SJCRH30 (cell line): ENCODE measurements at regions not wholly inside any gene's neighbourhood (a gene's known extent, or its start where the extent isn't known, plus 50 kb on each side); places are given as distances from the start of the nearest gene placed in this dataset.

Experiments
- DNase-seq, 2 experiments: peaks; one replicate each; pipeline ENCODE4 v3.0.0-alpha.2; 2015 to 2020
- H3K27ac ChIP-seq: fragments of 250-450 bp; sonication (Bioruptor Pico); 2 replicates; pipeline ENCODE4 v1.5.1; 2020; ENCODE audit warnings: mild to moderate bottlenecking, moderate library complexity
- H3K27me3 ChIP-seq: fragments of 250-450 bp; sonication (Bioruptor Pico); 2 replicates; pipeline ENCODE4 v1.5.1; 2020; ENCODE audit warnings: mild to moderate bottlenecking, moderate library complexity
- H3K36me3 ChIP-seq: fragments of 250-450 bp; sonication (Bioruptor Pico); 2 replicates; pipeline ENCODE4 v1.5.1; 2020; ENCODE audit warnings: mild to moderate bottlenecking, moderate library complexity
- H3K4me1 ChIP-seq: fragments of 250-450 bp; sonication (Bioruptor Pico); 2 replicates; pipeline ENCODE4 v1.5.1; 2020; ENCODE audit warnings: mild to moderate bottlenecking, moderate library complexity
- H3K4me3 ChIP-seq: fragments of 250-450 bp; sonication (Bioruptor Pico); 2 replicates; pipeline ENCODE4 v1.5.1; 2020; ENCODE audit warnings: mild to moderate bottlenecking, moderate library complexity
- H3K9me3 ChIP-seq: fragments of 250-450 bp; sonication (Bioruptor Pico); replicated peaks from 2 replicates; pipeline ENCODE4 v1.5.1; 2020; ENCODE audit warnings: mild to moderate bottlenecking, moderate library complexity

DNA sequence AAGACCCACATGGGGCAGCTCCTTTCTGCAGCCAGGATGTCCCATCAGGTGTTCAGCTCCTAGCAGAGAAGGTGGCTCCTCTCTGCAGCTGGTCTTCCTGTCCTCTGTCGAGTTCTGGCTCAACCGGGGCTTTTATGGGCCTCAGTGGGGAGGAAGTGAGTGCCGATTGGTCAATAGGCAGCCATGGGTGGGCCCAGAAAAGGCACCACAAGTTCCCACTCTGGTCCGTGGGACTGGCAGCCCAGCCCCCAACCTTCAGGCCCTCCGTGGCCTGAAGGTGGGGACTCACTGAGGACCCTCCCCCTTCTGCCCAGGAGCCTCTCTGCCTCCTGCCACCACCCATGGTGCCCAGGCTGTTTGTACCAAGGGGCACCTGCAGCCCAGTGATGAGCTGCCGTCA lies 161.7 kb upstream of the DUSP10 start:
- Histone ChIP-seq H3K9me3 (no peaks in the 10 kb centered on the region), H3K36me3 (no peaks in the 10 kb centered on the region), H3K4me3 (no peak overlapping the region), H3K4me1 (no peaks in the 10 kb centered on the region), H3K27ac (no peak overlapping the region), H3K27me3 (peaks cover 3% of the 10 kb centered on the region; the same call in 1 of the 2 replicates)
- no peak for DNase-seq

DNA sequence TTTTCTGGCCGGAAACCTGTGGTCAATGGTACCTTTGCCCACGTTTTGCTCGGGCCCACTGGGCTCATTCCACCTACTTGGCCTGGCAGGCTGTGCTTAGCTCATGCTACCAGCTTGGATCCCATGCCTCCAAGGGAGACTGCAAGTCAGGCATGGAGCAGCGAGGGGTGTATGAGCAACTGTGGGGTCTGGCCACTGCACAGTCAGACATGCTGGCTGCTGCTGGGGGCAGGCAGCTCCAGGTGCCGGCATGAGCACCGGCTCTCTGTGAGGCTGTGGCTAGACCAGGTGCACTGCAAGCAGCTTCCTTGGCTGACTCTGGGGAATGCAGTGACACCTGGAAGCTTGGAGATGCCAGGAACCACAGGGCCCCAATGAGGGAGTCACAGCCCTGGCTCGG lies 161.1 kb upstream of the DUSP10 start:
- H3K9me3 ChIP-seq = no peaks in the 10 kb centered on the region
- no peak overlapping the region for H3K4me3 ChIP-seq
- DNase-seq = no peak
- H3K27ac ChIP-seq = no peak overlapping the region
- no peaks in the 10 kb centered on the region; the same call in 1 of the 2 replicates for H3K27me3 ChIP-seq
- H3K36me3 ChIP-seq = no peaks in the 10 kb centered on the region
- H3K4me1 ChIP-seq = no peaks in the 10 kb centered on the region

DNA sequence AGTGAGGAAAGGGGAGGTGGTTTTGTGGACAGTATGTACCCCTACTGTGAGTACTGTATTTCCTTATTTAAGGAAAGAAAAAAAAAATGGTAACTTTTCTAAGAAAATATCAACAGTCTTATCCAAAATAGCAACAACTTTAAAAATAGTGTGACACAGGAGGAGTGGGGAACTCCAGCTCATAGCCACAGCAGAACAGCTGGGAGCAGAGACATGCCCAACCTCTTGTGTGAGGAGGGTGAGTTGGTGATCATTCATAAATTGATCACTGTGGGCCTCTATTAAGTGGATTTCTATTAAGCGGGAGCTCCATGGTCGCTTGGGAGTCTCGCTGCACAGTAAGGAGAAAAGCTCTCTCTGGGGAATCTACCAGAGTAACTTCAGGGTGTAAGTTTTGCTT lies 158.8 kb upstream of the DUSP10 start:
- 0 out of 2 replicates have a peak, but pooled peaks cover 5% of the 10 kb centered on the region for H3K4me1 ChIP-seq
- no peak overlapping the region for H3K4me3 ChIP-seq
- no peaks in the 10 kb centered on the region; the same call in 1 of the 2 replicates for H3K27me3 ChIP-seq
- no peak overlapping the region for H3K27ac ChIP-seq
- DNase-seq = no peak
- no peaks in the 10 kb centered on the region for H3K36me3 ChIP-seq
- H3K9me3 ChIP-seq = no peaks in the 10 kb centered on the region

DNA sequence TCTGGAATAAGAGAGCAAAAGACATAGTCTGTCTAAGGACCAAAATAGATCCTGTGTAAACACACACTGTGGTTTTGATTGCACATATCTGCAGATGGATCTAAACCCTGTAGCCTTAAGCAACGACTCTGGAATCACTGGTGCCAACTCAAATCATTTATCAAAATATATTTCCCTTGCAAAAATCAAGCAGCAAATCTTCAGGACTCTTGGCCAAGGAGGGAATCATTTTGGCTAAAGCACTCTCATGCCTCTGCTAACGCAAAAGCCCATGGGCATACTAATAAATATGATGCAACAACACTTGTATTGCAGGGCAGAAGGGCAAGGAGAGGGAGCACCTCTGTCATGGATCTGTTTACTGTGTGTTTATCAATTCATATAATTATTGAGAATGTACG lies 155.4 kb upstream of the DUSP10 start:
- DNase-seq = peak in 1 of 2 experiments; percentile 9
- no peak overlapping the region for H3K27ac ChIP-seq
- no peaks in the 10 kb centered on the region; the same call in 1 of the 2 replicates for H3K27me3 ChIP-seq
- H3K4me3 ChIP-seq = no peak overlapping the region
- 0 out of 2 replicates have a peak, but pooled peaks cover 5% of the 10 kb centered on the region for H3K4me1 ChIP-seq
- no peaks in the 10 kb centered on the region for H3K9me3 ChIP-seq
- no peaks in the 10 kb centered on the region for H3K36me3 ChIP-seq

DNA sequence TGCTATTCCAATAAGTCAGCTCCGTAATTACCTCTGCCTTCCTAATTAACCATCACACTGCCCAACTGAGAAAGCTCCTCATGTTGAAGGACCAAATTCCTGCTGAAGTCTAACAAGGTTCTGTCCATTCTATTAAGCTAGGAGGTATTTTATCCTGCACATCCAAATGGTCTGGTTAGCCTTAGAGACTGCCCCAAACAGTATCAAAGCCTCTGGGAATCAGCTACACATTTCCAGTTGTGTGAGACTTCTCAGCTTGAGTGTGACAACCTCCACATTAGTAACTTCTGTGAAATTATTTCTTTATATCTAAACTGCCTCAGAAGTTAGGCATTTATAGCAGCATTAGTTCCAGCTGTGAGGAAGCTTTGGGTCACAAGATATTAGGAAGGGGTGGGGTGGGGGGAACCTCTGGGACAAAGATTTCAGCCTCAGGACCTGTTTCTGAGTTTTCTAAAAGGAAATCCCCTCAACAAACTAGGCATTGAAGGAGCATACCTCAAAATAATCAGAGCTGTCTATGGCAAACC lies 150.5 kb upstream of the DUSP10 start:
- H3K4me1 ChIP-seq = peaks cover 11% of the 10 kb centered on the region
- no peaks in the 10 kb centered on the region for H3K36me3 ChIP-seq
- DNase-seq = no peak
- H3K9me3 ChIP-seq = no peaks in the 10 kb centered on the region
- H3K4me3 ChIP-seq = no peak overlapping the region
- no peaks in the 10 kb centered on the region for H3K27me3 ChIP-seq
- no peak overlapping the region for H3K27ac ChIP-seq

DNA sequence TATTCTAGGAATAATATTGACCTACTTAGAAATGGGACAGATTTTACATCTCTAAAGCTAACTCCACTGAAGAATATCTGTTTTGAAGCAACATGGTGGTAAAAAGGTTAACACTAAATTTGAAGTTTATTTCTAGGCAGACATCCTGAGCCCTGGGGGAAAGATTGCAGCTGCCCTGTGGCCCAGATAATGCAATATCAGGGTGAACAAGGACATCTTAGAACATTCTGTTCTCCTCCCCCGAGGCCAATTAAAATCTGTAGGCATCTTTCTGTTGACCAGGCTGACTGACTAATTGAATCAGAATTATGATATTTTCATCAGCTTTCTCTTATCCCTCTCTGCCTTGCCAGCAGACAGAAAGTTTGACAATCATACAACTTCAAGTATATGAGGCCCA lies 149.8 kb upstream of the DUSP10 start:
- H3K4me3 ChIP-seq = no peak overlapping the region
- H3K27ac ChIP-seq = no peak overlapping the region
- no peaks in the 10 kb centered on the region for H3K36me3 ChIP-seq
- peaks cover 14% of the 10 kb centered on the region for H3K4me1 ChIP-seq
- no peak for DNase-seq
- no peaks in the 10 kb centered on the region for H3K9me3 ChIP-seq
- H3K27me3 ChIP-seq = no peaks in the 10 kb centered on the region

DNA sequence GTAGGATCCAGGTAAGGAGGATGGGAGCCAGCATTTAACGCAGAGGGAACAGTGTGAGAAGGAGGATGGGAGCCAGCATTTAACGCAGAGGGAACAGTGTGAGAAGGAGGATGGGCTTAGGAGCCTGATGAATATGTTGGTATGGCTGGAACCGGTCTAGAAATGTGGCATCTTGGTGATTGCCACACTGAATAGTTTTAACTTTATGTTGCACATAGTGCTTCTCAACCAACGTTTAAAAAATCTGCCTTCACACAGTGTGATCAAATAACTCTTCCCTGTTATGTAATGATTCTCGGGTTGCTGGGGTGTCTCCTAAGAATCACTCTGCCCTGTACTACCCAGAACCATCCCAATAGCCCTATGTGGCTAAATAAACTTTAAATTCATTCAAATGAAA lies 146.9 kb upstream of the DUSP10 start:
- Histone ChIP-seq H3K36me3 (no peaks in the 10 kb centered on the region), H3K27ac (no peak overlapping the region), H3K4me1 (peaks cover 18% of the 10 kb centered on the region), H3K4me3 (no peak overlapping the region), H3K9me3 (no peaks in the 10 kb centered on the region), H3K27me3 (no peaks in the 10 kb centered on the region)
- DNase-seq = no peak

DNA sequence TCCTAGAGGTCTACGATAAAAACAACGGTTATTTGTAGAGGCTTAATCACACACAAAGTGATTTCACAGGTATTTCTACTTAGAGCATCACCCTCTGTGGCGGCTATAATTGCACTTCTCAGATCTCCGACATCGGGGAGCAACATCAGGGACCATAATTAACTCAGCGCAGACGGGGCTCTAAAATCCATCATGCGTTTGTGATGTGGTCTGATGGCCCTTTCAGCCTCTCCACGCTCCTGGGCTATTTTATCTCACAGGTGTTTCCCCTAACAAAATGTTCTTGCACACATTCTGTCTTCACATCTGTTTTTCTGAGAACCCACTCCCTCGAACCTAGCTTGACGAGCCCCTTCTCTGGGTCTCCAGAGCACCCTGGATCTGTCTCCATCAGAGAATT lies 146.3 kb upstream of the DUSP10 start:
- Histone ChIP-seq H3K4me1 (peaks cover 18% of the 10 kb centered on the region), H3K9me3 (no peaks in the 10 kb centered on the region), H3K27ac (no peak overlapping the region), H3K4me3 (no peak overlapping the region), H3K27me3 (no peaks in the 10 kb centered on the region), H3K36me3 (no peaks in the 10 kb centered on the region)
- no peak for DNase-seq

DNA sequence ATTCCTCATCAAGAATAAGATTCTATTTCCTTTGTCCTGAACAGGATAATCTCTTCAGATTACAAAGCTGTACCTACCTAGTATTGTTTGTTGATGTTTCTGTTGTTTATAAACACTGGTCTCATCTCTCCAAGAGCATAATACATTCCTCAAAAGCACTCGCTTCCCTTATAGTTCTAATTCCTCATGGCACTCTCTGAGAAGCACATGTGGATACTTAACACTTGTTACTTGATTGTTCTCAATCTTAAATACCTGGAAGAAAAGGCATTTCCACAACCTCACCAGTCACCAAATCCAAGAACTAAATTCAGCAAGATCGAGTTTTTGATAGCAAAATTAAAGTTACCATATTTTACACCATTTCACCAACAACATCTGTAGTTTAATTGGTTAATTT lies 145.9 kb upstream of the DUSP10 start:
- no peaks in the 10 kb centered on the region for H3K27me3 ChIP-seq
- DNase-seq = no peak
- H3K36me3 ChIP-seq = no peaks in the 10 kb centered on the region
- H3K9me3 ChIP-seq = no peaks in the 10 kb centered on the region
- no peak overlapping the region for H3K27ac ChIP-seq
- H3K4me1 ChIP-seq = peaks cover 18% of the 10 kb centered on the region
- no peak overlapping the region for H3K4me3 ChIP-seq

DNA sequence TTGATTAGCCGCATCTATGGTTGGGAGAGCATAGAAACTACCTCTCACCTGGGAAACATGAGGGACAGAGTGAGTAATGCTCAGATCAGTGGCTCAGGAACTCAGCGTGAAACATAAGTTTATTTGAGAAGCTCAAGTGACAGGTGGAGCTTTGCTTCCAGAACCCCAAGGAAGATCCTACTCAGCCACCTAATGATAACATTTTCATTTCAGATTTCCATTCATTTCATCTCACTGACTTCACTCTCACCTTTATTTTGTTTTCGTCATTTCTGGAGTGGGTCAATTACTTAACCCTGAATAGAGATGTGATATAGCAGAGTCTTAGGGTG lies 145.5 kb upstream of the DUSP10 start:
- peaks cover 18% of the 10 kb centered on the region for H3K4me1 ChIP-seq
- H3K27me3 ChIP-seq = no peaks in the 10 kb centered on the region
- H3K27ac ChIP-seq = no peak overlapping the region
- no peak for DNase-seq
- H3K4me3 ChIP-seq = no peak overlapping the region
- H3K9me3 ChIP-seq = no peaks in the 10 kb centered on the region
- no peaks in the 10 kb centered on the region for H3K36me3 ChIP-seq

DNA sequence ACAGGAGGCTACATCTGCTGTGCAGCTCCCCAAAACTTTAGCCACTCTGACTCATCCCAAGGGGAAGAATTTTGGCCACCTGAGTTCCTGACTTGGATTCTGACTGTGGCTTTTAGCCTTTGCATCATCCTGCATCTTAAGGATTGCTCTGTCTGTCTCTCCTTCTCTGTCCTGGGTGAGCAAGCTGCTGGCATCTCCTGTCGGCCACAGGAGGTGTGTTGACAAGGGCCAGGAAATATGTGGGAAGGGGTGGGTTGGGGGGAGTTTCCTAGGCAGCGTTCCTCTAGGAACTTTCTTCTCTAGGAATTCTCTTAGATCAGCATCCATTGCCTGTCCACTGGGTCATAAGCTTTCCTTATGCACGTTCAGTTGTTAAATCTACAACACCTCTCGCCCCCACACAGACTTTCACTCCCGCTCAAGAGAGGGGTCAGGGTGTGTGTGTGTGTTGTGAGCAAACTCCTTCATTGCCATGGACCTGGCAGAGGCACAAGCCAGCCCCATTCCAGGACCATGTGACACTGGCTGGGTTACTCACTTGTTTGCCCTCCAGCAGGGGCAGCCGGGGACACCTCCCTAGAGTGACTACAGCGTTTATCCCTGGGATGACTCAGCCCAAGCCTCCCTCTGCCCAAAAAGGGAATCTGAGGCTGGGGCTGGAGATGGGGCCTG lies 145.0 kb upstream of the DUSP10 start:
- no peaks in the 10 kb centered on the region for H3K9me3 ChIP-seq
- peaks cover 18% of the 10 kb centered on the region for H3K4me1 ChIP-seq
- peak; percentile 74 to 76 for DNase-seq
- H3K27ac ChIP-seq = no peak overlapping the region
- H3K27me3 ChIP-seq = no peaks in the 10 kb centered on the region
- no peaks in the 10 kb centered on the region for H3K36me3 ChIP-seq
- H3K4me3 ChIP-seq = no peak overlapping the region

DNA sequence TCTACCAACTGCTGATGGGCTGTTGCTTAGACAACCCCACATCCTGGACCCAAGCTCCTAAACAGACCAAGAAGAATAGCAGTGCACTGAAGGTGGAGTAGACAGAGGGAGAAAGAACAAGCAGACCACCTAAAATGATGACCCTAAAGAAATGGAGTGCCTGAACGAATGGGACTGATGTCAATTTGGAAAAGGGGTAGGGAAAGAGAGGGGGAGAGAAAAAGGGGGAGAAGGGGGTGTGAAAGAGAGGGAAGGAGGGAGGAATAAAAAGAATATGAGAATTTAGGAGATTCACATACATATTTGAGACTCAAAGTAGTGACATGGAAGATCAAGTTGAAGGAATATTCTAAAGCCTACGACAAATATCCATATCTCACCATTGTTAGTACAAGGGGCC lies 144.4 kb upstream of the DUSP10 start:
- no peak overlapping the region for H3K27ac ChIP-seq
- no peaks in the 10 kb centered on the region for H3K36me3 ChIP-seq
- no peak for DNase-seq
- peaks cover 18% of the 10 kb centered on the region for H3K4me1 ChIP-seq
- H3K9me3 ChIP-seq = no peaks in the 10 kb centered on the region
- no peaks in the 10 kb centered on the region for H3K27me3 ChIP-seq
- no peak overlapping the region for H3K4me3 ChIP-seq

DNA sequence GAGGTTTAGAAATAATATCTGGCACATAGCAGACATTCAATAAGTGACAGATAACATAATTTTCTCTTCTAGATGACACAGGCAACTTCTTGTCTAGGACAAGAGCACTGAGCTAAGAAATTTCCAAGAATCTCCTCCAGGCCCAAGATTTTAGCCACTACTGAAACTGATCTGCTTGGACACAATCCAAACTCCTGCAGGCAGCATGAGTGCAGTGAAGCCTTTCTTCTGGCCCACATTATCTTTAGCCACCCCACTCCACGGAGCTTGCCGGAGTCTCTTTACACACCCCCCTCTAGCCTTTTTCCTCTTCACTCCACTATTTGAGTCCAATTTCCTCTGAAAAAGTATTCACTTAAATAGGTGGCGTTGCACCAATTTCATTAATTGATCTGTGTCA lies 142.9 kb upstream of the DUSP10 start:
- H3K27ac ChIP-seq = no peak overlapping the region
- no peaks in the 10 kb centered on the region for H3K27me3 ChIP-seq
- no peaks in the 10 kb centered on the region for H3K9me3 ChIP-seq
- H3K4me3 ChIP-seq = no peak overlapping the region
- DNase-seq = peak in 1 of 2 experiments; percentile 16
- no peaks in the 10 kb centered on the region for H3K36me3 ChIP-seq
- H3K4me1 ChIP-seq = peaks cover 18% of the 10 kb centered on the region

DNA sequence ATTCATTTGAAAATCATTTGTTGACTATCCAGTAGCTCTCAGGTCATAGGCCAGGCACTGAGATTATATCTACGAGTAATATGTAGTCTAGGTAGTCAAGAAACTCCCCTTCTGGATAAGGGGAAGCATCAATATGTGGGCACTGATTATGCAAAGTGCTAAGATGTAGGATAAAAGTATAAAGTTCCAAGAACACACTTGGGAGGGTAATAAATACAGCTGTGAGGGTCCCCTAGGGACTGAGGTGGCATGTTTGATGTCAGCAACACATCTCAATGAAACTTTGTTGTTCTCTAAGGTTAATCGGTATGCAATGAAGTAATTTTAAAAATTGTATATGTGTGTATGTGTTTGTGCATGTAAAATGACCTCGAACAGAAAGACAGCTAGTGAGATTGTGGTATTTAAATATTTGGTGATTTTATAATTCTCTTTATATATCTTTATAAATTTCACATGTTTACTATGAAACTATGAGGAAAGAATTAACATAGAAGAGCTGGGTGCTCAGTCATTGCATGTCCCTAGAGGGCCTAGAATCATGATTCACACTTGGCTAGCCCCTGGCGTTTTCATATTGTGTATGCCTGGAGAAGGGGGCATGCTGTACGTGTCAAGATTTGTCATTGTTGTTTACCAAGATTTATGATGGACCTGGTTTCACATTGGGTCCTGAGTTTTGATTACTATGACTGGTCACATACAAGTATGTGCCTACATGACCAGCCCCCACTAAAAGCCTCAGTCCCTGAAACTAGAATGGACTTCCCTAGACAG lies 140.1 kb upstream of the DUSP10 start:
- no peak for DNase-seq
- H3K4me3 ChIP-seq = no peak overlapping the region
- peaks cover 8% of the 10 kb centered on the region for H3K4me1 ChIP-seq
- no peaks in the 10 kb centered on the region for H3K27me3 ChIP-seq
- H3K9me3 ChIP-seq = no peaks in the 10 kb centered on the region
- H3K27ac ChIP-seq = no peak overlapping the region
- no peaks in the 10 kb centered on the region for H3K36me3 ChIP-seq

DNA sequence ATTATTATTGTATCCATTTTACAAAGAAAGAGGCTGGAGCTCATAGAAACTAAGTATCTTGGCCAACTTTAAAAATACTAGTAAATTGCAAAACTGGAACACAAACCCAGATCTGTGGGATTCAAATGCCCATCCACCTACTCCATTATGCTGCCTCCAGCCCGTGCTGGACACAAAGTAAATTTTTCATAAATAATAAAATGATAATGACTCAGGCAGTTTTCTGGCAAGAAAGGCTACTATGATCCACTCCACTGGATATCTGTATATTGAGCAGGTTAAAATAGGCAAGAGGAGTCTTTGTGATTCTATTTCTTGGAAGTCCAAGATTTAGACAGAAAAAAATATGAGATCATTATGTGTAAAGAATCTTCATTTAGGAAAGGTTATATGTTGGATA lies 138.3 kb upstream of the DUSP10 start:
- Histone ChIP-seq H3K36me3 (no peaks in the 10 kb centered on the region), H3K27me3 (no peaks in the 10 kb centered on the region; the same call in 1 of the 2 replicates), H3K4me1 (no peaks in the 10 kb centered on the region), H3K9me3 (no peaks in the 10 kb centered on the region), H3K27ac (no peak overlapping the region), H3K4me3 (no peak overlapping the region)
- no peak for DNase-seq
